ENCODE measurements at regions not wholly inside any gene's neighbourhood (a gene's known extent, or its start where the extent isn't known, plus 50 kb on each side); places are given as distances from the start of the nearest gene placed in this dataset.

GRCh38 chr17:77320485-77321256, 179.9 kb downstream of the SEC14L1 start:
- peak overlapping the region; percentile 90 to 96 for H3K9ac ChIP-seq (ENCODE audit: insufficient read depth in 1 of 2, low read depth in 2 of 2, low read length in 2 of 2)
- no peak for TF ChIP-seq ZNF165 (CRISPR knock-in tag; IDR thresholded peaks at IDR 0.05; ENCODE audit: borderline replicate concordance)
- TF ChIP-seq SAP30 (IDR thresholded peaks at IDR 0.05; ENCODE audit: borderline replicate concordance, insufficient read depth, low read depth, low read length, poor library complexity, severe bottlenecking) = peak; percentile 82
- TF ChIP-seq ZNF655 (CRISPR knock-in tag; IDR thresholded peaks at IDR 0.05) = no peak
- peak; percentile 76 for TF ChIP-seq ZFX (CRISPR knock-in tag; IDR thresholded peaks at IDR 0.05)
- 0 out of 2 replicates have a peak, but pooled peaks have one; percentile 88 for TF ChIP-seq FOXK1 (CRISPR knock-in tag; IDR thresholded peaks at IDR 0.05; ENCODE audit: borderline replicate concordance)
- TF ChIP-seq CBFA2T3 (IDR thresholded peaks at IDR 0.05) = no peak
- peak in 1 of 2 experiments; percentile 93; a peak in 2 of 4 replicates for TF ChIP-seq HDAC1 (IDR thresholded peaks at IDR 0.05)
- no peak for TF ChIP-seq ZBTB5 (IDR thresholded peaks at IDR 0.05)
- no peak for TF ChIP-seq MAFF (IDR thresholded peaks at IDR 0.05; ENCODE audit: low read length)
- no peak for TF ChIP-seq PREB (CRISPR knock-in tag; IDR thresholded peaks at IDR 0.05)
- no peak for TF ChIP-seq POLR3A (IDR thresholded peaks at IDR 0.05; ENCODE audit: borderline replicate concordance, extremely low read depth, insufficient read depth, insufficient read length)
- peak; percentile 68; the same call in 1 of the 2 replicates for TF ChIP-seq NFRKB (IDR thresholded peaks at IDR 0.05; ENCODE audit: low read depth)
- no peak for TF ChIP-seq SAFB (IDR thresholded peaks at IDR 0.05; ENCODE audit: borderline replicate concordance, low read depth, low read length)
- no peak for TF ChIP-seq FOXJ2 (tag; IDR thresholded peaks at IDR 0.05)
- no peak for TF ChIP-seq DEAF1 (CRISPR knock-in tag; IDR thresholded peaks at IDR 0.05)
- TF ChIP-seq KAT7 (CRISPR knock-in tag; IDR thresholded peaks at IDR 0.05; ENCODE audit: borderline replicate concordance) = peak; percentile 56; the same call in 1 of the 2 replicates

More at GRCh38 chr17:77320485-77321256, 179.9 kb downstream of the SEC14L1 start:
- in situ Hi-C loops (cut with MboI) (no loop called here), intact Hi-C loops (cut with micrococcal nuclease) (no loop called here)
- DNase-seq (ENCODE audit: extremely low read depth in 1 of 4, low spot score in 3 of 4) (peak; percentile 51 to 80 (median 52)), FAIRE-seq (peak; percentile 35), ATAC-seq (peak; percentile 36)
- Histone ChIP-seq H3K79me2 (ENCODE audit: control insufficient read depth, insufficient read depth, low read length) (peaks cover 63% of the 10 kb centered on the region), H3K9me1 (ENCODE audit: control insufficient read depth, insufficient read depth, low read length) (peaks cover 7% of the 10 kb centered on the region), H3K4me1 (replicated peaks in 1 of 2; ENCODE audit: control insufficient read depth in 2 of 2, insufficient read depth in 2 of 2, low read length in 2 of 2) (peaks cover 44 to 73% of the 10 kb centered on the region in 2 experiments), H3K4me3 (peak overlapping the region; percentile 65), H3K4me2 (ENCODE audit: insufficient read depth, low read length) (peak overlapping the region; percentile 89), H2AFZ (ENCODE audit: low read depth, low read length) (peak overlapping the region; percentile 89), H3K27ac (ENCODE audit: extremely low read depth, low read depth, low read length) (peak overlapping the region; percentile 84), H3K36me3 (ENCODE audit: control insufficient read depth, insufficient read depth, low read length) (peaks cover 5% of the 10 kb centered on the region; the same call in 1 of the 3 replicates), H3K27me3 (ENCODE audit: control insufficient read depth in 2 of 2, insufficient read depth in 2 of 2, low read length in 2 of 2) (no peaks in the 10 kb centered on the region), H3K9me3 (replicated peaks; ENCODE audit: control insufficient read depth, insufficient read depth, low read depth, low read length) (no peaks in the 10 kb centered on the region), H4K20me1 (replicated peaks; ENCODE audit: control insufficient read depth, insufficient read depth, low read length) (peaks cover 21% of the 10 kb centered on the region; the same call in 1 of the 2 replicates)
- WGBS (ENCODE audit: insufficient coverage, low coverage, missing lambda C conversion rate) = under 1% methylated on average over 30 of the region's 30 CpGs
- POLR2A ChIA-PET = interaction anchor here (0.7 to 1.6 kb wide), 4 partner anchors 10 to 436 kb away, joined by 3 to 6 read pairs (median 4); no protein-coding TSS in a partner anchor
- BruUV-seq (replicated peaks) = no TSS peak
- CTCF ChIA-PET (ENCODE audit: low intra/inter-chr PET ratio) = no interaction called here
